K562 (cell line): ENCODE measurements at regions not wholly inside any gene's neighbourhood (a gene's known extent, or its start where the extent isn't known, plus 50 kb on each side); places are given as distances from the start of the nearest gene placed in this dataset.

ENCODE experiments used
- ATAC-seq: fragments of 200-7000 bp; cut with Tn5 transposase; 3 replicates; pipeline ENCODE4 v1.9.1; 2020; ENCODE audit warnings: moderate library complexity
- BruUV-seq: library from RNA; stranded (reverse); fragments of 400-500 nt; replicated peaks from 2 replicates; lab custom pipeline; 2021; lab: Mats Ljungman, UMichigan
- CTCF ChIA-PET: fragments of 300-600 bp; formaldehyde crosslinking; extraction: SDS; loops from one replicate; lab custom pipeline; 2021; ENCODE audit warnings: low intra/inter-chr PET ratio; lab: Yijun Ruan, JAX
- POLR2A ChIA-PET: fragments of 300-600, 350-650 bp; sonication (Branson Sonifier 250); formaldehyde crosslinking; extraction: SDS; loops from one replicate; lab custom pipeline; 2021; ENCODE audit warnings: antibody characterized with exemption, inconsistent platforms; lab: Yijun Ruan, JAX
- DNase-seq, 4 experiments: peaks; one replicate each; pipeline versions ENCODE4 v3.0.0 to v3.0.0-alpha.2; 2011 to 2018; ENCODE audit warnings: low spot score in 3 of 4, mixed read lengths in 3 of 4; ENCODE audit errors: extremely low read depth in 1 of 4
- FAIRE-seq: peaks from 2 replicates; lab custom pipeline; 2011; peaks lifted over from hg19 to GRCh38; lab: Jason Lieb, UNC
- H2AFZ ChIP-seq: 2 replicates; pipeline ENCODE4 v1.6.0; 2011; ENCODE audit warnings: low read depth, low read length, control low read depth, inconsistent platforms
- H3K27ac ChIP-seq: fragments of 200-600 bp; 3 replicates; pipeline ENCODE4 v1.8.0; 2011; ENCODE audit warnings: low read depth, mild to moderate bottlenecking, control low read depth, inconsistent platforms, low read length, moderate library complexity, mixed read lengths; ENCODE audit errors: extremely low read depth
- H3K27me3 ChIP-seq, 2 experiments: fragments of 300-600 bp in 1 of 2; 2 replicates in 1 of 2; 3 replicates in 1 of 2; pipeline versions ENCODE4 v1.6.0 to v1.8.0; 2011; ENCODE audit warnings: inconsistent platforms in 2 of 2, low read length in 2 of 2, mild to moderate bottlenecking in 1 of 2, mixed read lengths in 1 of 2, moderate library complexity in 1 of 2; ENCODE audit not compliant: control insufficient read depth in 2 of 2, insufficient read depth in 2 of 2
- H3K36me3 ChIP-seq: fragments of 300-600 bp; 3 replicates; pipeline ENCODE4 v1.8.0; 2011; ENCODE audit warnings: mild to moderate bottlenecking, low read length, inconsistent platforms; ENCODE audit not compliant: control insufficient read depth, insufficient read depth
- H3K4me1 ChIP-seq, 2 experiments: fragments of 200-600 bp in 1 of 2; replicated peaks in 1 of 2; 2 replicates in 1 of 2; 3 replicates in 1 of 2; pipeline versions ENCODE4 v1.5.1 to v1.8.0; 2011; ENCODE audit warnings: inconsistent platforms in 2 of 2, low read length in 2 of 2, mild to moderate bottlenecking in 1 of 2, mixed read lengths in 1 of 2, moderate library complexity in 1 of 2; ENCODE audit not compliant: control insufficient read depth in 2 of 2, insufficient read depth in 2 of 2
- H3K4me2 ChIP-seq: 2 replicates; pipeline ENCODE4 v1.6.1; 2011; ENCODE audit warnings: low read length, control low read depth, inconsistent platforms, mixed read lengths; ENCODE audit not compliant: insufficient read depth
- H3K4me3 ChIP-seq: fragments of 200-600 bp; sonication (generic), shearing (Covaris generic); 2 replicates; pipeline ENCODE4 v1.5.1; 2016; ENCODE audit warnings: control low read depth, inconsistent platforms
- H3K79me2 ChIP-seq: fragments of 200-600 bp; 3 replicates; pipeline ENCODE4 v1.8.0; 2011; ENCODE audit warnings: low read length, inconsistent platforms; ENCODE audit not compliant: control insufficient read depth, insufficient read depth
- H3K9ac ChIP-seq, 2 experiments: 2 replicates each; pipeline versions ENCODE4 v1.6.0 to v1.6.1; 2011; ENCODE audit warnings: low read depth in 2 of 2, low read length in 2 of 2, control low read depth in 1 of 2, inconsistent platforms in 1 of 2, mild to moderate bottlenecking in 1 of 2, mixed read lengths in 1 of 2; ENCODE audit not compliant: insufficient read depth in 1 of 2
- H3K9me1 ChIP-seq: one replicate; pipeline ENCODE4 v1.6.0; 2011; ENCODE audit warnings: inconsistent platforms, mild to moderate bottlenecking, low read length, moderate library complexity; ENCODE audit not compliant: control insufficient read depth, insufficient read depth
- H3K9me3 ChIP-seq: replicated peaks from 2 replicates; pipeline ENCODE4 v1.5.1; 2011; ENCODE audit warnings: low read depth, low read length, inconsistent platforms; ENCODE audit not compliant: control insufficient read depth, insufficient read depth
- H4K20me1 ChIP-seq: replicated peaks from 2 replicates; pipeline ENCODE4 v1.6.1; 2011; ENCODE audit warnings: low read length, inconsistent platforms, mixed read lengths; ENCODE audit not compliant: control insufficient read depth, insufficient read depth
- CEBPB ChIP-seq: fragments of 450-650 bp; IDR thresholded peaks from 2 replicates; pipeline ENCODE4 v1.6.1; 2016; ENCODE audit warnings: missing genetic modification characterization, missing compliant biosample characterization
- E2F3 ChIP-seq: fragments of 250-450 bp; sonication (Bioruptor Pico); IDR thresholded peaks from 2 replicates; pipeline ENCODE4 v1.4.0; 2020; ENCODE audit warnings: mild to moderate bottlenecking
- GATA2 ChIP-seq: sonication (generic); formaldehyde crosslinking; IDR thresholded peaks from 2 replicates; pipeline ENCODE4 v1.4.0; 2020; ENCODE audit warnings: mild to moderate bottlenecking, missing genetic modification reagents
- ZNF232 ChIP-seq: sonication (generic); formaldehyde crosslinking; IDR thresholded peaks from 2 replicates; pipeline ENCODE4 v1.8.0; 2022; ENCODE audit warnings: mild to moderate bottlenecking, missing genetic modification reagents
- ZNF449 ChIP-seq: fragments of 250-450 bp; sonication (Bioruptor Pico); IDR thresholded peaks from 2 replicates; pipeline ENCODE4 v1.8.0; 2022; ENCODE audit warnings: moderate library complexity, mild to moderate bottlenecking, inconsistent platforms
- ZNF695 ChIP-seq: fragments of 450-650 bp; formaldehyde crosslinking; IDR thresholded peaks from 2 replicates; pipeline ENCODE4 v1.4.0; 2020; ENCODE audit warnings: mild to moderate bottlenecking, moderate library complexity
- ZNF699 ChIP-seq: fragments of 250-450 bp; sonication (Bioruptor Pico); IDR thresholded peaks from 2 replicates; pipeline ENCODE4 v1.8.0; 2021; ENCODE audit warnings: mild to moderate bottlenecking, moderate library complexity; ENCODE audit not compliant: insufficient replicate concordance
- ZNF740 ChIP-seq, 3 experiments: fragments of 200-800 bp in 1 of 3; sonication (Bioruptor generic) in 1 of 3; sonication (generic) in 1 of 3; formaldehyde crosslinking in 1 of 3; IDR thresholded peaks; 2 replicates each; pipeline versions ENCODE4 v1.6.1 to v1.8.0; 2016 to 2022; ENCODE audit warnings: mild to moderate bottlenecking in 2 of 3, missing compliant biosample characterization in 2 of 3, missing genetic modification characterization in 2 of 3, missing genetic modification reagents in 1 of 3
- WGBS: fragments of 100-300 bp; shearing (Covaris generic); methylation state at CpG from one replicate; pipeline ENCODE4 v1.1.6; 2016; ENCODE audit warnings: low coverage, mixed read lengths; ENCODE audit not compliant: insufficient coverage; ENCODE audit errors: missing lambda C conversion rate; 5-methylcytosine and 5-hydroxymethylcytosine counted together
- in situ Hi-C: fragments of 300-500 bp; cut with MboI; formaldehyde crosslinking; loops from 4 replicates; pipeline ENCODE4 v1.15.0; 2018; ENCODE audit warnings: inconsistent platforms, mixed read lengths
- intact Hi-C: fragments of 100-400 bp; cut with micrococcal nuclease; formaldehyde crosslinking; loops from 2 replicates; pipeline ENCODE4 v1.14.2; 2022
- TF ChIP-seq, protein P1 (sequence below), 2 experiments: fragments of 450-650 bp in 1 of 2; sonication (generic) in 1 of 2; formaldehyde crosslinking in 1 of 2; IDR thresholded peaks; 2 replicates each; pipeline versions ENCODE4 v1.7.1 to v1.9.0; 2016 to 2022; ENCODE audit warnings: inconsistent platforms in 1 of 2, mild to moderate bottlenecking in 1 of 2, missing genetic modification reagents in 1 of 2

DNA sequence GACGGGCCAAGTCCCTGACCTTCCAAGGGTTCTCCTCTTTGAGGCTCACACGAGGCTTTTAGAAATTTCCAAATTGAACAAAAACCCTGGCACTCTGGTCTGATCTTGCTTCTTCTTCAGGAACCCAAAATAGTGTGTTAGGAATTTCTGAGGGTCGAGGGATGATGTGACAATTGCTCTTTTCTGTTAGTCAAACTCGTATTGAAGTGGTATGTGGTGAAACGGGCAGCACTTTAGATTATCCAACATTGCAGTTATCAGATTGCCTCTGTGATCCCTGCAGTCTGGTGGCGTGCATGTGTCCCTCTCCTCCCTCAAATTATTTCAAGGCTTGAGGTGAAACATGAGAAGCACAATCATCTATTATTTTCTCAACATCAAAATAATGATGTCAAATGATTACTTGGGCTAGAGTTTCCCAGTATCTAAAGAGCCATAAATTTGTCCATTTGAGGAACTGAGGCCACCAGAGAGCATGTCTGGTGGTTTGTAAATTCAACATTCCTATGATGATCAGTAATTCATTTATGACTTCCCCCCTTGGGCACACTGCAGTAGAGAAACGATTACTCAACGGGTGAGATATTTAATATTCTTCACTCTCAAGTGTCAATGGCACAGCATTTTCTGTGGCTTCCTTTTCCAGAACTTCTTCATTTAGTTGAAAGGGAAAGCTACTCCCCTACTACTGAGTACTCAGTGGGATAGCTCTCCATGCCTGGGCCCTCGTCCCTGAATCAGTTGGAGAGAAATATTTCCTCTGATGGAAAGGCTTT lies 308.6 kb upstream of the MAP3K7 start:
- Histone ChIP-seq H3K36me3 (no peaks in the 10 kb centered on the region), H3K4me1 (no peaks in the 10 kb centered on the region), H3K9ac (no peak overlapping the region), H3K27me3 (no peaks in the 10 kb centered on the region), H3K79me2 (no peaks in the 10 kb centered on the region), H4K20me1 (no peaks in the 10 kb centered on the region), H3K4me2 (no peak overlapping the region), H3K27ac (no peak overlapping the region), H2AFZ (no peak overlapping the region), H3K9me3 (no peaks in the 10 kb centered on the region), H3K4me3 (no peak overlapping the region), H3K9me1 (no peaks in the 10 kb centered on the region)
- intact Hi-C loops (no loop called here), in situ Hi-C loops (no loop called here)
- FAIRE-seq (no peak), ATAC-seq (no peak), DNase-seq (no peak)
- ChIA-PET POLR2A (no interaction called here), CTCF (no interaction called here)
- under 1% methylated on average over 9 of the region's 9 CpGs for WGBS
- BruUV-seq, result no TSS peak
- TF ChIP-seq GATA2 (CRISPR knock-in tag), result no peak
- no peak for TF ChIP-seq ZNF232 (CRISPR knock-in tag)
- no peak for TF ChIP-seq ZNF740 (CRISPR knock-in tag; IDR thresholded peaks at IDR 0.05)
- no peak for TF ChIP-seq ZNF740 (tag; IDR thresholded peaks at IDR 0.05)
- no peak for TF ChIP-seq ZNF699 (CRISPR knock-in tag)
- no peak for TF ChIP-seq ZNF695
- no peak for TF ChIP-seq E2F3 (CRISPR knock-in tag)
- TF ChIP-seq, protein P1, sequence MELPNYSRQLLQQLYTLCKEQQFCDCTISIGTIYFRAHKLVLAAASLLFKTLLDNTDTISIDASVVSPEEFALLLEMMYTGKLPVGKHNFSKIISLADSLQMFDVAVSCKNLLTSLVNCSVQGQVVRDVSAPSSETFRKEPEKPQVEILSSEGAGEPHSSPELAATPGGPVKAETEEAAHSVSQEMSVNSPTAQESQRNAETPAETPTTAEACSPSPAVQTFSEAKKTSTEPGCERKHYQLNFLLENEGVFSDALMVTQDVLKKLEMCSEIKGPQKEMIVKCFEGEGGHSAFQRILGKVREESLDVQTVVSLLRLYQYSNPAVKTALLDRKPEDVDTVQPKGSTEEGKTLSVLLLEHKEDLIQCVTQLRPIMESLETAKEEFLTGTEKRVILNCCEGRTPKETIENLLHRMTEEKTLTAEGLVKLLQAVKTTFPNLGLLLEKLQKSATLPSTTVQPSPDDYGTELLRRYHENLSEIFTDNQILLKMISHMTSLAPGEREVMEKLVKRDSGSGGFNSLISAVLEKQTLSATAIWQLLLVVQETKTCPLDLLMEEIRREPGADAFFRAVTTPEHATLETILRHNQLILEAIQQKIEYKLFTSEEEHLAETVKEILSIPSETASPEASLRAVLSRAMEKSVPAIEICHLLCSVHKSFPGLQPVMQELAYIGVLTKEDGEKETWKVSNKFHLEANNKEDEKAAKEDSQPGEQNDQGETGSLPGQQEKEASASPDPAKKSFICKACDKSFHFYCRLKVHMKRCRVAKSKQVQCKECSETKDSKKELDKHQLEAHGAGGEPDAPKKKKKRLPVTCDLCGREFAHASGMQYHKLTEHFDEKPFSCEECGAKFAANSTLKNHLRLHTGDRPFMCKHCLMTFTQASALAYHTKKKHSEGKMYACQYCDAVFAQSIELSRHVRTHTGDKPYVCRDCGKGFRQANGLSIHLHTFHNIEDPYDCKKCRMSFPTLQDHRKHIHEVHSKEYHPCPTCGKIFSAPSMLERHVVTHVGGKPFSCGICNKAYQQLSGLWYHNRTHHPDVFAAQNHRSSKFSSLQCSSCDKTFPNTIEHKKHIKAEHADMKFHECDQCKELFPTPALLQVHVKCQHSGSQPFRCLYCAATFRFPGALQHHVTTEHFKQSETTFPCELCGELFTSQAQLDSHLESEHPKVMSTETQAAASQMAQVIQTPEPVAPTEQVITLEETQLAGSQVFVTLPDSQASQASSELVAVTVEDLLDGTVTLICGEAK (IDR thresholded peaks at IDR 0.05), result no peak
- TF ChIP-seq, protein P1 (CRISPR knock-in tag; IDR thresholded peaks at IDR 0.05), result no peak
- no peak for TF ChIP-seq CEBPB (tag)
- TF ChIP-seq ZNF449, result no peak
